ENCODE measurements at regions not wholly inside any gene's neighbourhood (a gene's known extent, or its start where the extent isn't known, plus 50 kb on each side); places are given as distances from the start of the nearest gene placed in this dataset.
"Not testable (repeated sequence)": the region's sequence is repeated elsewhere in the genome, so short reads cannot be mapped to it uniquely, and the experiment has no call there.

- DNase-seq (ENCODE audit: low read depth), result no peak
These were observed 569.1 kb downstream of the TBL1XR1 start for GRCh38 chr3:176628101-176628639.

- DNase-seq (ENCODE audit: low read depth), result no peak
These were observed 573.7 kb downstream of the TBL1XR1 start for GRCh38 chr3:176623468-176624150.

GRCh38 chr3:176619833-176620232, 577.4 kb downstream of the TBL1XR1 start:
- DNase-seq (ENCODE audit: low read depth), result no peak

GRCh38 chr3:176615826-176616225, 581.5 kb downstream of the TBL1XR1 start:
- DNase-seq (ENCODE audit: low read depth), result no peak

- DNase-seq (ENCODE audit: low read depth), result no peak
These were observed 585.6 kb downstream of the TBL1XR1 start for GRCh38 chr3:176611703-176612102.

GRCh38 chr3:176609361-176609760, 587.9 kb downstream of the TBL1XR1 start:
- no peak for DNase-seq (ENCODE audit: low read depth)

GRCh38 chr3:176605553-176605952, 591.7 kb downstream of the TBL1XR1 start:
- DNase-seq (ENCODE audit: low read depth), result not testable (repeated sequence)

GRCh38 chr3:176595307-176595706, 602.0 kb downstream of the TBL1XR1 start:
- DNase-seq (ENCODE audit: low read depth), result no peak

GRCh38 chr3:176590722-176591121, 606.6 kb downstream of the TBL1XR1 start:
- DNase-seq (ENCODE audit: low read depth), result no peak

GRCh38 chr3:176587089-176587488, 610.2 kb downstream of the TBL1XR1 start:
- no peak for DNase-seq (ENCODE audit: low read depth)

- no peak for DNase-seq (ENCODE audit: low read depth)
These were observed 612.7 kb downstream of the TBL1XR1 start for GRCh38 chr3:176584413-176585176.

- DNase-seq (ENCODE audit: low read depth), result no peak
These were observed 613.3 kb downstream of the TBL1XR1 start for GRCh38 chr3:176583956-176584355.

- DNase-seq (ENCODE audit: low read depth), result no peak
These were observed 615.7 kb downstream of the TBL1XR1 start for GRCh38 chr3:176581589-176581988.

- no peak for DNase-seq (ENCODE audit: low read depth)
These were observed 617.5 kb downstream of the TBL1XR1 start for GRCh38 chr3:176579711-176580185.

GRCh38 chr3:176578316-176578715, 619.0 kb downstream of the TBL1XR1 start:
- no peak for DNase-seq (ENCODE audit: low read depth)

- DNase-seq (ENCODE audit: low read depth), result no peak
These were observed 619.8 kb downstream of the TBL1XR1 start for GRCh38 chr3:176577447-176577846.

- no peak for DNase-seq (ENCODE audit: low read depth)
These were observed 622.5 kb downstream of the TBL1XR1 start for GRCh38 chr3:176574786-176575185.

- DNase-seq (ENCODE audit: low read depth), result no peak
These were observed 625.4 kb downstream of the TBL1XR1 start for GRCh38 chr3:176571926-176572325.

GRCh38 chr3:176570992-176571391, 626.3 kb downstream of the TBL1XR1 start:
- no peak for DNase-seq (ENCODE audit: low read depth)

- DNase-seq (ENCODE audit: low read depth), result no peak
These were observed 629.1 kb downstream of the TBL1XR1 start for GRCh38 chr3:176568189-176568588.

- DNase-seq (ENCODE audit: low read depth), result no peak
These were observed 630.5 kb downstream of the TBL1XR1 start for GRCh38 chr3:176566757-176567156.

GRCh38 chr3:176562331-176562730, 635.0 kb downstream of the TBL1XR1 start:
- DNase-seq (ENCODE audit: low read depth), result no peak

GRCh38 chr3:176561826-176562225, 635.5 kb downstream of the TBL1XR1 start:
- DNase-seq (ENCODE audit: low read depth), result no peak

Measured in stimulated activated CD8-positive, alpha-beta memory T cell treated with anti-CD3 and anti-CD28 coated beads, Interleukin-15, amount 100 ng/mL, for 24 hours (primary cell).